Hematopoietic multipotent progenitor cell (in vitro differentiated cells): ENCODE measurements at regions not wholly inside any gene's neighbourhood (a gene's known extent, or its start where the extent isn't known, plus 50 kb on each side); places are given as distances from the start of the nearest gene placed in this dataset.

Experiments
- DNase-seq, 3 donors: peaks; one replicate each; pipeline ENCODE4 v3.0.0-alpha.2; 2011 to 2015; ENCODE audit warnings: low read depth in 2 of 3, low spot score in 2 of 3

- no peak for DNase-seq
Measured at GRCh38 chr16:13781575-13782338, 138.2 kb upstream of the ERCC4 start.

GRCh38 chr16:13791095-13791494 lies 128.9 kb upstream of the ERCC4 start:
- no peak for DNase-seq

GRCh38 chr16:13793841-13794409 lies 126.0 kb upstream of the ERCC4 start:
- DNase-seq, result no peak

- DNase-seq, result no peak
Measured at GRCh38 chr16:13795131-13795530, 124.8 kb upstream of the ERCC4 start.

GRCh38 chr16:13797718-13798117 lies 122.2 kb upstream of the ERCC4 start:
- no peak for DNase-seq

- DNase-seq, result no peak
Measured at GRCh38 chr16:13798211-13798610, 121.7 kb upstream of the ERCC4 start.

- DNase-seq, result no peak
Measured at GRCh38 chr16:13803974-13804373, 116.0 kb upstream of the ERCC4 start.

- DNase-seq, result no peak
Measured at GRCh38 chr16:13805951-13806350, 114.0 kb upstream of the ERCC4 start.

GRCh38 chr16:13806671-13807070 lies 113.3 kb upstream of the ERCC4 start:
- no peak for DNase-seq

GRCh38 chr16:13808102-13808501 lies 111.9 kb upstream of the ERCC4 start:
- DNase-seq, result no peak

- no peak for DNase-seq
Measured at GRCh38 chr16:13809765-13810164, 110.2 kb upstream of the ERCC4 start.

- no peak for DNase-seq
Measured at GRCh38 chr16:13811834-13812233, 108.1 kb upstream of the ERCC4 start.

GRCh38 chr16:13816701-13817100 lies 103.3 kb upstream of the ERCC4 start:
- DNase-seq, result no peak

GRCh38 chr16:13823501-13823900 lies 96.5 kb upstream of the ERCC4 start:
- DNase-seq, result no peak

- no peak for DNase-seq
Measured at GRCh38 chr16:13829697-13830299, 90.2 kb upstream of the ERCC4 start.

GRCh38 chr16:13833515-13833914 lies 86.4 kb upstream of the ERCC4 start:
- no peak for DNase-seq

- no peak for DNase-seq
Measured at GRCh38 chr16:13835387-13835786, 84.6 kb upstream of the ERCC4 start.

GRCh38 chr16:13835935-13836730 lies 83.8 kb upstream of the ERCC4 start:
- DNase-seq, result no peak

GRCh38 chr16:13838401-13839190 lies 81.4 kb upstream of the ERCC4 start:
- no peak for DNase-seq

- DNase-seq, result no peak
Measured at GRCh38 chr16:13839577-13839976, 80.4 kb upstream of the ERCC4 start.

- DNase-seq, result no peak
Measured at GRCh38 chr16:13845232-13845631, 74.7 kb upstream of the ERCC4 start.
